HG02840 (cell line): ENCODE measurements at regions not wholly inside any gene's neighbourhood (a gene's known extent, or its start where the extent isn't known, plus 50 kb on each side); places are given as distances from the start of the nearest gene placed in this dataset.
"Not testable (repeated sequence)": the region's sequence is repeated elsewhere in the genome, so short reads cannot be mapped to it uniquely, and the experiment has no call there.

Source experiments
- ATAC-seq: cut with Tn5 transposase; IDR thresholded peaks from one replicate; pipeline ENCODE4 v1.9.1; 2021; ENCODE audit warnings: mild to moderate bottlenecking, moderate library complexity, moderate number of reproducible peaks; ENCODE audit not compliant: unreplicated experiment, low FRiP score

DNA sequence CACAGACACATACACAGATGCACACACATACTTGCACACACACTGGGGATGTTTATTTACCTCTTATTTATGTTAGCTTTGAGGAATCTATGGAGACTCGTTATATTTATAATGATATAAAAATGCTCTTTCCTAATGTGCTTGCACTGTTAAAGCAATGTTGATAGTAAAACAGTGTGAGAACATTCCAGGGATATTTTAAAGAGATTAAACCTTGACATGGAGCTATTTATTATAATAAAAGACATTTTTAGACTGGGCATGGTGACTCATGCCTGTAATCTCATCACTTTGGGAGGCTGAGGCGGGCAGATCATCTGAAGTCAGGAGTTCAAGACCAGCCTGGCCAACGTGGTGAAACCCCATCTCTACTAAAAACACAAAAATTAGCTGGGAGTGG is 557.3 kb upstream of the ZNF804A start:
- ATAC-seq: no peak

DNA sequence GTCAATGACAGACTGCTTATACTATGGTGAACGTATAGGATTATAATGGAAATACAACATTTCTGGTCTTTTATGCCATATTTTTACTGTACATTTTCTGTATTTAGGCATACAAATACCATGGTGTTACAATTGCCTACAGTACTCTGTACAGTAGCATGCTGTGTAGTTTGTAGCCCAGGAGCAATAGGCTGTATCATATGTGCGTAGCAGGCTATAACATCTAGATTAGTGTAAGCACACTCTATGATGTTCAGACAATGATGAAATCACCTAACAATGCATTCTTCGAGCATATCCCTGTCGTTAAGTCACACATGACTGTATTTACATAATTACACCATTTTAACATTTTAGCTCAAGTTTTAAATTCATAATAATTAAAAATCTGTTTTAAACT is 556.6 kb upstream of the ZNF804A start:
- no peak for ATAC-seq

- ATAC-seq: no peak
Observed at GRCh38 chr2:184047536-184047935, 550.8 kb upstream of the ZNF804A start.

GRCh38 chr2:184049566-184049965 is 548.8 kb upstream of the ZNF804A start:
- ATAC-seq: no peak

- no peak for ATAC-seq
Observed at GRCh38 chr2:184053326-184053725, 545.0 kb upstream of the ZNF804A start.

DNA sequence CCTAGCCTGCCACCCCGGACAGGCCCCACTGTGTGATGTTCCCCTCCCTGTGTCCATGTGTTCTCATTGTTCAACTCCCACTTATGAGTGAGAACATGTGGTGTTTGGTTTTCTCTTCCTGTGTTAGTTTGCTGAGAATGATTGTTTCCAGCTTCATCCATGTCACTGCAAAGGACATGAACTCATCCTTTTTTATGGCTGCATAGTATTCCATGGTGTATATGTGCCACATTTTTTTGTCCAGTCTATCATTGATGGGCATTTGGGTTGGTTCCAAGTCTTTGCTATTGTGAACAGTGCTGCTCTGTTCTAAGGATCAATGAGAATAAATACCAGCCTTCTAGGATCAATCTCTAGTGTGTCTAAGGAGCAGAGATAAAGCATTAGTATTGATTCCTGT is 543.9 kb upstream of the ZNF804A start:
- not testable (repeated sequence) for ATAC-seq

DNA sequence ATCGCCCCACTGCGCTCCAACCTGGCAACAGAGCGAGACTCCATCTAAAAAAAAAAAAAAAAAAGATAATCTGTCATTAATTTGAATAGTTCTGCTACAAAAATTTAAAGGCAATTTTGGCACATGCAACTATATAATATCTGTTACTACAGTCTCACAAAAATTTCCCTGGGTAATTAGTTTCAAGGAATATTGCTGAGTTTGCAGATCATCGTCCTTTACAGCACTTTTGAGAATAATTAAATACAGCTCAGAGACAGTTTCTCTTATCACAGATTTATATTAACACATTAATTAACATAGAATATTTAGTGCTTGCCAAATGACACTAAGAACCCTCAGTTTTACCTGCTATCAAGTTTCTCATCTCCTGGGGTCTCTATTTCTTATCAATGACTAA is 540.4 kb upstream of the ZNF804A start:
- no peak for ATAC-seq

DNA sequence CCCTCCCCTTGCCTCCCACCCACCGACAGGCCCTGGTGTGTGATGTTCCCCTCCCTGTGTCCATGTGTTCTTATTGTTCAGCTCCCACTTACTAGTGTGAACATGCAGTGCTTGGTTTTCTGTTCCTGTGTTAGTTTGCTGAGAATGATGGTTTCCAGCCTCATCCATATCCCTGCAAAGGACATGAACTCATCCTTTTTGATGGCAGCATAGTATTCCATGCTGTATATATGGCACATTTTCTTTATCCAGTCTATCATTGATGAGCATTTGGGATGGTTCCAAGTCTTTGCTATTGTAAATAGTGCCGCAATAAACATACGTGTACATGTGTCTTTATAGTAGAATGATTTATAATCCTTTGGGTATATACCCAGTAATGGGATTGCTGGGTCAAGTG is 538.1 kb upstream of the ZNF804A start:
- not testable (repeated sequence) for ATAC-seq

- no peak for ATAC-seq
Observed at GRCh38 chr2:184067502-184067901, 530.8 kb upstream of the ZNF804A start.

- ATAC-seq: no peak
Observed at GRCh38 chr2:184072470-184072869, 525.9 kb upstream of the ZNF804A start.

DNA sequence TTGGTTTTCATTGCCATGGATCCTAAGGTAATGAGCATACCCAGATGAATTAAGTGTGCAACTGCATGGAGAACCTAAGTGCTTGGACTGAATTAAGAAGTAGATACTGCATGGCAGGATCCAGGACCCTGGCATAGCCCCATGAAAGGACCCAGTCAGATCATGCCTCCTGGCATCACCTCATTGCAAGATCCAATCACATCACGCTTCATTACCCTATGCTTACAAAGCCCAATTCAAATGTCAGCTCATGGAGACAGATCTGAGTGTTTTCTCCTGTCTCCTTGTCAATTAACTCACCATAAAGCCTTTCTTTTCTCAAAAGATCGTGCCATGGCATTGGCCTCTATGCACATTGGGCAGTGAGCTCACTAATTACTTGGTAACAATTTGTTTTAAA is 519.8 kb upstream of the ZNF804A start:
- ATAC-seq: no peak

- ATAC-seq: no peak
Observed at GRCh38 chr2:184091456-184091855, 506.9 kb upstream of the ZNF804A start.

- no peak for ATAC-seq
Observed at GRCh38 chr2:184113696-184114403, 484.5 kb upstream of the ZNF804A start.

DNA sequence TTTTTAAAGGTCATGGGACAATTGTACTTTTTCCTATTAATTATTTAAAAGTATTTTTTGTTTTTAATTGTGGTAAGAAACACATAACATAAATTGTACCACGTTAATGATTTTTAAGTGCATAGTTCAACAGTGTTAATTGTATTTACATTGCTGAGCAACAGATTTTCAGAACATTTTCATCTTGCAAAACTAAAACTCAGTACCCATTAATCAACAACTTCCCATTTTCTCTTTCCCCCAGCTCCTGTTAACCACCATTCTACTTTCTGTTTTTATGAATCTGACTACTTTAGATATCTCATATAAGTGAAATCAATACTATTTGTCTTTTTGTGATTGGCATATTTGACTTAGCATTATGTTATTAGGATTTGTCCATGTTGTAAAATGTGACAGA is 483.9 kb upstream of the ZNF804A start:
- no peak for ATAC-seq

DNA sequence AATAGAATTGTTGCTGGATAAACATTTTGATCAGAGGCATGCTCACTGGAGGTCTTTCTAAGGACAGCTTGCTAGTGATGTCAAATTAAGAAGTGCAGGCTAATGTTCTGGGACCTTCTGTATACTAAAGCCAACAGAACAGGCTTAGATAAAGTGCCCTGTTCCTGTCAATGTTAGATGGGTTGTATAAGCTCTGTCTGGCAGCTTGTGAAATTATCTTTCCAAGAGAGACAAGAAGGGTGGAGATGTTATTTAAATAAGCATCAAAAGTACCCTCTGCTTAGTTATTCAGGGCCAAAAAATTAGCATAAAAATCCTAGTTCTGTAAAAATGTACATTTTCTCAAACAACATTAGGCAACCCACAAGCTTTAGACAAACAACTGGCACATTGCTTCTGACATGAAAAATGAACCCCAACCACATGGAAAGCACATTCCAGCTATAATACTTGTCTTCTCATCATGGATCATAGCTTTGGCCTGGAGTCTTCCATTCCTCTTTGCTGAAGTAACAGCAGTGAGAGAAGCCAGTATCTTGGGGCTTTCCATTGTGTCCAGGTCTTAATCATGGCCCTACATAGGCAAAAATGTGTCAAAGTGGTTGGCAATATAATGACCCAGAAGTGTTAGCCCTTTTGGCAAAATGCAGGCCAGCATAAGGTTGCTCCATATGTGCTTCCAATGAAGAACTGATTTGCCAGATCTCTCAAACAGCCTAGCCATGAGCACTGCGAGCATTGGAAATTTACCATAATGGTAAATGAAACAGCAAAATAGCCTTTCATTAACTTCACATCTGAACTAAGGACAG is 478.1 kb upstream of the ZNF804A start:
- ATAC-seq: no peak

DNA sequence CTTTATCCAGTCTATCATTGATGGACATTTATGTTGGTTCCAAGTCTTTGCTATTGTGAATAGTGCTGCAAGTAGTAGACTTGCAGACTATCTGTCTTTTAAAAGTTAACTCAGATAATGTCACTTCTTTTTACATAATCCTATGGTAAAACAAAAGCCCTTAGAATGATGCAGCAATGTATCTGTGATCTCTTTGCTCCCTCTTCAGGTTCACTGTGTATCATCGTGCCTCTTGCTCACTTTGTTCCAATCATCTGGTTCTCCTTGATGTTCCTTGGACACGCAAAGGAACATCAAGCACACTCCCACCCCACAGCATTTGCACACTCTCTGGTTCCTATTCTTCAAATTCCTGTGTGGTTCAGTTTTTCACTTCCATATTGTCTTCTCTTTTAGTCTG is 472.5 kb upstream of the ZNF804A start:
- ATAC-seq: no peak

GRCh38 chr2:184129073-184129472 is 469.3 kb upstream of the ZNF804A start:
- ATAC-seq: no peak

GRCh38 chr2:184137955-184138354 is 460.4 kb upstream of the ZNF804A start:
- no peak for ATAC-seq

GRCh38 chr2:184141866-184142265 is 456.5 kb upstream of the ZNF804A start:
- ATAC-seq: no peak

DNA sequence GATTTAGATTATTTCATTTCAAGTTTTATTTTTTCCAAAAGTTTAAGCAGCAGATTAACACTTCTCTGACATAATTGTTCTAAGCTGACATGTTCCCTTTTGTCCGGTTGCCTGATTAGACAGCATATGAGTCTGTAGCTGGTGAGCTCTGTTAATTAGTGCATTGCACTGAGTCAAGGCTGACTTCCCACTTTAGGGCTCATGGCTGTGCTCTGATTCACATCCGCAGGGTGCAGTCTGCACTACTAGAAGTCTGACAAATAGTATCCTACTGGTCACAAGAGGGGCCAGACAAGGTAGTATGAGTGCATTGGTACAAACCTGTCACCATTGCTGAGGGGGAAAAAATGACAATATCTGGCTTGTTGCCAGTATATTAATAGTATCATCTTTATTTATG is 443.9 kb upstream of the ZNF804A start:
- ATAC-seq: no peak

- no peak for ATAC-seq
Observed at GRCh38 chr2:184155791-184156190, 442.5 kb upstream of the ZNF804A start.

DNA sequence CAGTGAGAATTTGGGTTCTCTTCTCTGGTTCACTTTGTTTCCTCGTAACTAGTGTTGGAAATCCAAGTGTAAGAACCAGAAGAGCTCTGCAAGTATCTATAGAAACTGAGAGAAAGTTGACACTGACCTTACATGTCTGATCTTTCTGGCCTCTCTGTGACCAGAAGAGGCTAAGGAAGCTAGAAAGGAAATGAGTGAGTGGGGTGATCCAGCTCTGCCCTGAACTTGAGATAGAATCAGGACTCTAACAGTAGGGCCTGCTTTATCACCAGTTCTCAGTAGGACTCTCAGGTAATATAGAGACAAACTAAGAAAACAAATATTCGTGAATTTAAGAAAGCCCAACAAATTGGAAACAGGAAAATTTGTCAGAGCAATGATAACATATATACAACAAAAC is 441.2 kb upstream of the ZNF804A start:
- no peak for ATAC-seq
